CD4-positive, alpha-beta T cell treated with Interleukin-4 for 1 hour (primary cell): ENCODE measurements at regions not wholly inside any gene's neighbourhood (a gene's known extent, or its start where the extent isn't known, plus 50 kb on each side); places are given as distances from the start of the nearest gene placed in this dataset.

Experiments
- DNase-seq, 2 donors: peaks; one replicate each; pipeline ENCODE4 v3.0.0-alpha.2; 2020 to 2022

DNA sequence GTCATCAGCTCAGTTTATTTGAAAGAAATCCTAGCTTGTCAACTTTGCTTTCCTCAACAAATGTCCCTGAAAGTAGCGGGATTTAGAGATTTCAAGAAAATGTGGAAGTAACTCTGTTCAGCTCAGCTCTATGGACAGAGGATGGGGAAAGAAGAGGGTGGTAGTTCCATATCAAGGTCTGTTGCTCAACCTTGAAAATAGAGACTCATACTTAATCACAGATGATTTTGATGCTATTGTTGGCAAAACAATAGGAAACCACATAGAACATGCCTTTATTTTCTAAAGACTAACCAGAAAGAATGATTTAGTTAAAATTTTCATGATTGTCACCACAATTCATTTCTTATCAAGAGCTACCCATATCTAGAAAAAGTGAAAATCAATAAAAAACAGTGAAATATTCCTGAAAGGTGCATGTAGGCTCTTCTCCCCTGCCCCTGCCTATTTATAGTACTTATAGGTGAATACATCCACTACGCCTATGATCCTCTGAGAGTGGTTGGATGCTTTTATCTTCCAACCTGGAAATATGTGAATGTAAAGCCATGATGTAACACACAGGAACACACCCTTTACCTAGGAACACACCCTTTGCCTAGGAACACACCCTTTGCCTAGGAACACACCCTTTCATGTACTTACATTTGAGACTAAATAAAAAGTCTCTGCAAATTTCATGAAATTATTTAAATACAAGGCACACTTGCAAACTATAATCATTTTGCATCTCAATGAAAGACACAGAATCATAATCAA is 65.8 kb downstream of the ETAA1 start:
- no peak for DNase-seq

DNA sequence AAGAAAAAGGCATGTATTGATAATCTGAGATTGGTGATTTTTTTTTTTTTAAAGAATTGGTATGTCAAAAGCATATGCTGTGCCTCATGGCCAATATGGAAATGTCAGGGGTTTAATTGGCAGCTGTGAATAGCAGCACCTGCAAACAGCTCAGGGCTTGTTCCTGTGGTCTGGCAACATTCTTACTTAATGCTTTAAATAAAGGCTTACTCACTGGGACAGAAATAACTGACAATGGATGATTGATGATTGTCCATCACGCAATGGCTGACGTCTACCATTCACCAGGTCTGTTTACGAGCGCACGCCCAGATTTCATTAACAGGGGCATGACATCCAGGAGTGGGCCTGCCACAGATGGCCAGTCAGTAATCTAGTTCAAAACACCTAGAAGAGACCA is 66.7 kb downstream of the ETAA1 start:
- DNase-seq = no peak

DNA sequence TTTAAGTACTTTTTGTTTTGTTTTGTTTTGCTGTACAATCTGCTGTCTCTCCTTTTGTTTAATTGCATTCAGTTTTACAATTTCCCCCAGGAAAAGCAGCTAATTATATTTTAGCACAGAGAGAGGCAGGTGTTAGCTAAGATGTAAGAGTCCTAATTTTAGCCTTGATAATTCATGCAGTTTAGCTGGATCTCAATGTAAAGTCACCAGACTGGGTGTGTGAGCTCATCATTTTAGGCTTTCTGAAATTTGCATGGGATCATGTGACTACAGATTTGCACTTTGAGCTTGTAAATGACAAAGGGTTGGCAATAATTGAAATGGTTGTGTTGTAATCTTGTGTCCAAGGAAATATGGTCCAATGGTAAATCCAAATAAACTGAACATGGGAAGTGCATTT is 68.5 kb downstream of the ETAA1 start:
- no peak for DNase-seq

DNA sequence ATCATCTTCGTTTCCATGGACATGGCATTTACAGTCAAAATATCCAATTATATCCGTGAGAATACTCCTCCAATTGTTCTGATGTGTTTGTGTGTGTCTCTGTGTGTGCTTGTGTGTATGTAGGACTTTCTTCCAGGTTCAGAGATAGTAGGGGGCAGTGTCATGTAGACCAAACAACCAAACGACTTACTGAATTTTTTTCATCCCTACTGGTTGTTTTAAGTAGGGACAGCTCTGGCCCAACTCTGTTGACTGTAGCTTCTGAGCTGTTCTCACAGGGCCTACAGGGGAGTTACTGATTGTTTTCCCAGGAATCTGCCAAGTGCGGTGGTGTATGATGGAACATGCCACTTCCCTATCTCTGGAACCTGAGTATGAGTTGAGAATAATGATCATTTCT is 69.6 kb downstream of the ETAA1 start:
- no peak for DNase-seq

DNA sequence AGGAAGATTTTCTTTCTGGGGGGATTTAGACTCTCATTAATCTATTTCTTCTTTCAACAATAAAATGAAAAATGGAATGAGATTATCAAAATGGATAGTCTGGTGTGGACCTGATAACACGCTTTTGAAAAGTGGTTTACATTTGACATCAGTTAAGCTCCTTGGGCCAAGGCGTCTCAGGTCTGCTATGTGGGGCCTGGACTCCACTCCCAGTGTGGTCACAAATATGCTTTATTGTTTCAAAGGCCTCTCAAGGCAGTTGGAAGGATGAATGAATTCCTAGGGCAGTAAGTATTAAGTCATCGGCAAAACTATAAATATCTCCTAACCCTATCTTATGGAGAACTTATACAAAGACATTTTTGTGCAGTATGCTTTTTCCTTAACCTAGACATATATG is 74.5 kb downstream of the ETAA1 start:
- DNase-seq = no peak

DNA sequence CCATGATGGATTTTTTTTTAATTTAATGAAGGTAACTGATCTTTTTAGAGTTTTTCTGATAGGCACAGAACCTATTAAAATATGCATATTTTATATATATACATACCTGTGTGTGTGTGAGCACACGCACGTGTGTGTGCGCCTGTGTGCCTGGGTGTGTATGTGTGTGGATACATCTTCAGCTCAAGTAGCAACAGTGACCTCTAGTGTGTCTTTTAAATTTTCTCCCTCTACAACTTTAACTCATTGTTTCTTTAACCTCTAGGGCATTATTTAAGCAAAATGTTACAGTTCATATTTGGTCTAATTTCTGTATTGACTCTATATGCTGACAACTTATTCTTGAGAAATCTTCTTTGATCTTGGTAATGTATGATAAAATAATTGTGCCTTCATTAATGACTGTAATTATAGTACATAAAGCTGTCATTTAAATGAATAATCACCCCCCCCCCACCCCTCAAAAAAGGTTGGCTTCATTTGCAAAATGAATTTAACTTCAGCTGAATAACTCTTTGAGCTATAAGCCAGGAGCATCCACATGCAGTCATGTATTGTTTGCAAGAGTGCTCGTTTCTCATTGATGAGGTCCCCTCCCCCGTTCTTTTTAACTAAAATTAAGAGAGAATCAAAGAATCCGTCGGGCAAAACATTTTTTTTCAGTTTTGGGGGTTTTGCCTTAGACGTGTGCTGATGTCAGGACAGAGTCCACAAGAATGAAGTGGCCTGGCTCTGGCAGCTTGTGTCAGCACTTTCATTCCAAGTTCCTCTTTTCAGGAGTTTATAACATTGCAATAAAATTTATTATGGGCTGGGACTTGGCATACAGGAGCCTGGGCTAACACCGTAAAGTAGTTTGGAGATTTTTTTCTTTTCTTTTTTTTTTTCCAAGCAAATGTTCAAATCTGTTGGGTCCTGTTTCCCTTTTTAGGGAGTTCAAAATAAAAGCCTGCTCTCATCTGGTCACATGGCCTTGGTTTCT is 80.0 kb downstream of the ETAA1 start:
- DNase-seq = peak in 1 of 2 donors; percentile 1

DNA sequence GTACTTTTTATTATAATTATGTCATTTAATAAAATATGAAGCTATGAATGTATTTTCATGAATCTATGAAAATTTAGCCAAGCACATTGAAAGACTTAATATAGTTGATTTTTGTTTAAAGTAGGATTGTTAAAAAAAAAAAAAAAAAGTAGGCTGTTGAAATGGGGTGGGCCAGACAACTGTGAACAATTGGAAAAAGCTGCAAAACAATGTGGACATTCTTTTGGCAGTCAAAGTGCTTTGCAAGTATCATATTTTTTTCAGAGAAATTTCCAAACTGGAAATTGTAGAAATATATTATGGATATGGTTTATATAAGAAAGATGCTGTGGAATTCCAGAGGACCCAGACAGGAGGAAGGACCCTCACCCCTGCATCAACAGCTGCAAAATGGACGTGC is 82.1 kb downstream of the ETAA1 start:
- no peak for DNase-seq

DNA sequence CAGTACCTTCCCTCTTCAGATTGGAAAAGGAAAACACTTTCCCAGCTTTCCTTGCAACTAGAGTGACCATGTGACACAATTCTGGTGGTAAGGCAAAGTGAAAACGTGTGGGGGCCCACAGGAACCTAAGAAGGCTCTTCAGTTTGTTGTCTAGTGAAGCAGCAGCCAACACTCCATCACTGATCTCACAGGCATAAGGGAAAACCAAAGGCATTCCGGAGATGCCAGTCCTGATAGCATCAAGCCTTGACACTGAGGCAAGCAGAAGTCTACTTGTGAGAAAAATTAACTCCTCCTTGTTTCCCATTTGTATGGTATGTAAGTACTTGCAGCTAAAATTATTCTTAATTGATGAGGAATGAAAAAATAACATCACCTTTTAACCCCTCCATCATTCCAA is 88.3 kb downstream of the ETAA1 start:
- no peak for DNase-seq

DNA sequence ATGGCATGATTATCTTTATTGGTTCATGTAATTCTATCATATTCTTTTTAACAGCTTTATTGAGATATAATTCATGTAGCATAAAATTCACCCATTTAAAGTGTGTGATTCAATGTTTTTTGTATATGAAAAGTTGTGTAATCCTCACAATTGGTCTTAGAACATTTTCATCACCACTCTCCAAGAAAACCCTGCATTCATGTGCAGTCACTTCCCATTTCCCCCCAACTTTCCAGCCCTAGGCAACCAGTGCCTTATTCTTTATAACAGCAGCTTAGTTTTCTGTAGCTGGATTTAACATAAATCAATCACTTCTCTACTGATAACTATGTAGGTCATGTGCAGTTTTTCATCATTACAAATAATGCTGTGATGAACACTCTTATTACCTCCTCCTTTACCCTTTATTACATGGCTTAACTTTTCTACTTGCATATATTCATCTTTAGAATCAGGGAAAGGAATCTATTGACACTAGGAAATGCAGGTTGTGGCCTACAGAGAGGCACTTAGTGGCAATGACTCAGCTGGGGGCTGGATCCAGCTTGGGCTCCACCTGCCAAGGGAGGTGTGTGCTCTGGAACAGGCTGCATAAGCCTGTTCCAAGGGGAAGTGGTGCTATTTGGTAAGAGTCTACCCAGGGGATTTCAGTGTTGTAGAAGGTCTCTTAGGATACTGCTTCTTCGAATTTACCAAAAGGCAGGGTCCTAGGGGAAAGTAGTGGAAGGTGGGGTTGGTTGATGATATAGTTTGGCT is 89.1 kb downstream of the ETAA1 start:
- no peak for DNase-seq

DNA sequence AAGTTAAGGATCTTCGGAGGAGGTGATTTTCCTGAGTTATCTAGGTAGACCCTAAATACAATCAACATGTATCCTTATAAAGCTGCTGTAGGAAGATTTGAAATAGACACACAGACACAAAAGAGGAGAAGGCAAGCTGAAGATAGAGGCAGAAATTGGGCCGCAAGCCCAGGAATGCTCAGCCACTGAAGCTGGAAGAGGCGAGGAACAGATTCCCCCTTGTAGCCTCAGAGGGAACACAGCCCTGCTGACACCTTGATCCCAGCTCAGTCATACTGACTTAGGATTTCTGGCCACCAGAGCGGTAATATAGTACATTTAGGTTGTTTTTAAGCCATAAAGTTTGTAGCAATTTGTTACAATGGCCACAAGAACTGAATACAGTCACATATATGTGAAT is 90.9 kb downstream of the ETAA1 start:
- DNase-seq = no peak

DNA sequence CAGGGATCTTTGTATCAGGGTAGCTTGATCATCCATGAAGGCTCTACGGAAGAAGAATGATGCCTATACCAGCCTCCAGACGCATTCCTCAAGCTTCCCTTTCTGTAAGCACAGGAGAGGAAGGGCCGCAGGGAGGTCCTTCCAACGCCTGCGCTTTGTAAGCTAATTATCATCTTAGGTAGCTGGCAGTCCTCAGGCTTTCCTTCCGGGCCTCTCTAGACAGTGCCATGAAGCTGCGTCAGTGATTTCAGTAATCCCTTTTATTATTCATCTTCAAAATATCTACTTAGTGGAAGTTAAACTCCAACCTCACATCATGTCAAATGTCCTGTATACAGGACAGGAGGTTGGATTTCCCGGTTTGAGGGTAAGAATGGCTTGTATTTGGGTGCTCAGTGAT is 92.3 kb downstream of the ETAA1 start:
- DNase-seq = no peak

DNA sequence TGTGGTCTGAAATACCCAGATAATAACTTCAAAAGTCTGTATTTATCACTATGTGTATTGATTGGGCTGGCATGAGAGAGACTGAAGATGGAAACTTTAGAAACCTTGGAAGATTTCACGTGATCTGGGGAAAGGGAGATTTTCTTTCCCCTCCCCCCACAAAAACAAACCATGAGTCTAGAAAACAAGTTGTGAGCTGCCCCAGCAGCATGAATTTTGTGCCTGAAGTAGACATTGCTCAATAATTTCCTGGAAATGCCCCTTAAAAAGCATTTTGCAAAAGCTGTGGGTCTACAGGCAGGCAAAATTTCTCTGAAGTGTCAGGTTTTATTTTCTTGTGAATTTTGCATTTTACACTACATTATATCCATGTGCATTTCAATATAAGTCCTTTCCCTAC is 101.8 kb downstream of the ETAA1 start:
- no peak for DNase-seq

DNA sequence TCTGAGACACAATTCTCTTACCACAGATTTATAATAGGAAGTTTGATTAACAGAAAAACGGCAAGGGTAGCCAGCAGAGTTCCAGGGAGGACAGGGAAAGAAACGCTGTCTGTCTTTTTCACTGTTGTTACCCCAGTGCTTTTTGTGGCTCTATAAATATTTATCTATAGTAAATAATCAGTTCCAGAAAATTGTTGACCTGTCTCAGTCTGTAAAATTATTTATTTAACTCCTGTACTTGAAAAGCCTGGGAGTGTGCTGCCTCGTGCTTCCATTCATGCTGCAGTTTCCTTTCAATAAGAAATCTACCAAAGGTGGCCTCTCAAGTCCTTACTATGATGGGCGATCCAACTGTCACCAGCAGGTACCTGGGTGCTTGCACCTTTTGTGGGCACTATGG is 102.9 kb downstream of the ETAA1 start:
- DNase-seq = no peak

DNA sequence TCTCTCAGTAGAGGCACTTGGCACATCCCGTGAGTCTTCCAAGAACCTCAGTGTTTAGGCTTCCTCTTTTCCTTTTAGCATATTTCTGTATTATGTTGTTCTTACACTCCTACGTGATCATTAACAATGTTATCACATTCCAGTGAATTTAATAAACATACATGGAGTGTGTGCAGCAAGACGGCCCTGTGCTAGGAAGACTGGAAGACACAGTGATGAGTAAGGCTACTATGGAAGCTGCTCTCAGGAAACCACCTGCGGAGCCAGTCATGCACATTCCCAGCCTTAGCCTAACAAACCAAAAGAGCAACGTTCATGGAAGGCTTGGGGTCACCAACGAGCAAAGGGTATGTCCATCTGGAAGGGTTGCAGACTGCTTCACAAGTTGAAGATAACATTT is 103.4 kb downstream of the ETAA1 start:
- no peak for DNase-seq

DNA sequence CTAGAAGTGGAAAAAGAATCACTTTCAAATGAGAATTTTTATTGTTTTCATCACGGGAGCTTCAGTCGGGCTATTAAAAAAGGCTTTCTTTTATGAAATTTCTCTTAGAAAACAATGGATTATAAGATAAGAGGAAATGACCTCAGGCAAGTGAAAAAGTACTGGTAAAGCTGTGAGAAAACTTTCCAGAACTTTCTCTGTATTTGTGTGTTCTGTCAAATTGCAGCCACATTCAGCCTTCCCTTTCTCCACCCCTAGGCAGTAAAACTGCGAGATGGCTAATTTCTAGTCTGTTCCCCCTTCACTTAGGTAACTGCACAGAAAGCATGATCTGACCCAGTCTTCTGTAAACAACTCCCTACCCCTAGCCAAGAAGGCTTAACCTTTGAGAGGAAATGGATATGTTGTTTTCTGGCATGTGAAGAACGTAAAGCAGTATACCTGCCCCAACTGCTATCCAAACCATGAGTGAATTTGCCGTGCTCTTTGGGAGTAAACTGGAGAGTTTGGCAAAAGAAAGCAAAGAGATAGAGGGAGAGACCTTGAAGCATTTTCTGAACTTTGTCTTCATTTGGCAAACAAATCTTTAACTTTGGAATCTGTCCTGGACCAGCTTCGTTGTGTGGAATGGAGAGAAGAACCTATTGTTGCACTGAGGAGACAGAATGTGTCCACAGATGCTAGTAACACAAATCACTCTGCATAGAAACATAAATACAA is 105.4 kb downstream of the ETAA1 start:
- no peak for DNase-seq

DNA sequence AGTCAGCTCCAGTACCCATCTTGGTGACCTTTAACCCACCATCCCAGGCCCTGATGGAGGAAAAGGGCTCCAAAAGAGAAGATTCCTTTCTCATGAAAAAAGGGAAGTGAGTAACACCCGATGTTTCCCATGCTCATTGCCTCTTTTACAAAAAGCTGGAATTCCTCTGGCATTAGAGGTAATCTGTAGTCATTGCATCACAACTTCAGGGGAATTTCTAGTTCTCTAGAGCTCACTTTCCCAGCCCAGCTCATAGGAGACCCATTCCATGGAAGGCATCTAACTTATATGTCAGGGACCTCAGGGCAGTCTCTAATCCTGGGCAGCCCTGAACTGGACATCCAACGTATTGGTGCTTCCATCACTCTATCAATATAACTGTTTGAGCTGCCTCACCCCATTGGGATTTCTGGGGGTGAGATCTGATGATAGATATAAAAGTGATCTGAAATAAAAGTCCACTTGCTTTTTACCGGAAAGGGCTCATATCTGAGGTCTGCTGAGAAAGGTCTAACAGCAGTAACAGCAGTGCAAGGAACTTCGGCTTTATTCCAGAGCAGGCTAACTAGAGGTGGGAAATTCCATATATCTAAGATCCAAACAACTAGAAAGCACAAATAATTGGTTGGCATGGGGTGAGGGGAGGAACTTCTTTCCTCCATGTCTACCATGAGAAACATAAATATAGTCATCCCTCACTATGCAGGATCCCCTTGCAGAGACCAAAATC is 106.1 kb downstream of the ETAA1 start:
- no peak for DNase-seq

DNA sequence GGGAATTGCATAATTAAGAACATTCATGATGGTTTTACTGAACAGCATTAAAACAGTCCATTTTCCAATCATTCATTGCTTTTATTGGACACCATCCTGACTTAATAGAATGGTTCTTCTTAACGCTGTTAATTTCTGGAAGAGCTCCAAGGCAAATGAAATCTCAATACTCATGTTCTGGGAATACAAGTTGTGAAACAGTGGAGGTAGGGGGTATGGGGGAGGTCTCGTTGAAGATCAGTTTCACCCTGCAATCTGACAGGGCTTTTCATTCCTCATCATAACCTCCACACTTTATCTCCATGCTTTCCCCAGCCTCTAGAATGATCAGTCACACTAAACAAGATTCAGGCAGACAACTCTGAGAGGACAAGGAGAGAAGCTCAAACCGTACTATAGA is 113.6 kb downstream of the ETAA1 start:
- DNase-seq = no peak

DNA sequence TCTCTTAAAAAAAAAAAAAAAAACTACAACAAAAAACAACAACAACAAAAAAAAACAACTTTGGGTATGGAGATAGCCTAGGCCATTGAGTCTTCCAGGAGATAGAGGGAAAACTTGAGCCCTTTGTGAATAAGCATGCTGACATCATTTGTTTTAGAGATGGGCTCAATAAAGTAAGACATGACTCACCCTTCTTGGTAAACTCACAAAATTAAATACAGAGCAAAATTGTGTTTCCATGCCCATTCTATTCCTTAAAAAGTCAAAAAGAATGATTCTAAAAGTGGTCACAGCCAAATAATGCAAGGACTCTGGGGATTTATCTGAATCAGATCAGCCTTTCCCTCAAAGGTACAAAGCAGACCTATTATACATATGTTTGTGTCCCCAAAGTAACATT is 117.4 kb downstream of the ETAA1 start:
- DNase-seq = no peak

DNA sequence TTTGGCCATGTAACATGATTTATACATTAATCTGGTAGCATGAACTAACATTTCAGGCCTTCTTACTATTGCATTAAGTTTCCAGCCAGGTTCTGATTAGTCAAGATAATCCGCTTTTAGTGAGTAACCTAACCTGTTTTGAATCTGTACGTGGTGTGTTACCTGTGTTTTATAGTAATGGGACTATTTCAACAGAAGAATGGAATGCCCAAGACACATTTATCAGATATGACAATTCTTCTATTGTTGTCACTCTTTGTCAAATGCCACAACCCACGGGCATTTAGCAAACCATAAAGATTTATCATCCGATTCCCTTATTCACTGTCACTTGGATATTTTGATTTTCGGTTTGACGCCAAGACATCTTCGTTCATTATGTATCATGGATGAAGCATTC is 117.9 kb downstream of the ETAA1 start:
- DNase-seq = no peak

DNA sequence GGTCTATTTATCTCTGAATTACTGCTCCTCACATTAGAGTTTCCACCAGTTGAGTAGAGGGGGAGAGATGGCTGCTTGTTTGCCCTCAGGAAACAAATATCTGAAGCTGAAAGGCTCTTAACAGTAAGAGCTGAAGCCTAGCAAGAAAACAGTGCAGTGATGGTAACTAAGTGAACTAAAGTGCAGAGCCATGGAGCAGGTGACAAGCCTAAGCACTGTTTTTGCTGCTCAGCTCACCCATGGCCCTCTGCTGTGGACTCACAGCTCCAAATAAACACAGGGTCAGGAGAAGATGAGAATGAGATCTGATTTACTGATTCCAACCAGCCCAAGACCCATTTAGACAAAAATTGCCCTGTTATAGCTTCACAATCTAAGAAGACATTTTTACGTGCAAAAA is 118.4 kb downstream of the ETAA1 start:
- no peak for DNase-seq

DNA sequence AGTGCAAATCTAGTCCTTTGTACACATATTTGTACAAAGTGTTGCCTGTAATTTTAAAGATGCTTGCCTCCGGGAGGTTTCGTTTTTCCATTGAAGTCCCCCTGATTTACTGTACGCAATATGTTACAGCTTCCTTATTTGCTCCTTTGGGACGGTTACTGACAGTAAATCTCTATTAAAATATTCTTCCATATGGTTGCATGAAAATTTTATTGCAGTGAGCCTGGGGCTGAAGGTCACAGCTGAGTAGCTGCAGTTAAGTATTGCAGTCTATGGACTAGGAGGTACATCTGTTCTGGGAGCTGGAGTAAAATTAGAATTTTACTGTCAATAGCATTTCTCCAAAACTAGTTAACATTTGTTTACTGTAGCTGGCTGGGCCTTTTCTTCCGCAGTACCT is 119.2 kb downstream of the ETAA1 start:
- DNase-seq = no peak

DNA sequence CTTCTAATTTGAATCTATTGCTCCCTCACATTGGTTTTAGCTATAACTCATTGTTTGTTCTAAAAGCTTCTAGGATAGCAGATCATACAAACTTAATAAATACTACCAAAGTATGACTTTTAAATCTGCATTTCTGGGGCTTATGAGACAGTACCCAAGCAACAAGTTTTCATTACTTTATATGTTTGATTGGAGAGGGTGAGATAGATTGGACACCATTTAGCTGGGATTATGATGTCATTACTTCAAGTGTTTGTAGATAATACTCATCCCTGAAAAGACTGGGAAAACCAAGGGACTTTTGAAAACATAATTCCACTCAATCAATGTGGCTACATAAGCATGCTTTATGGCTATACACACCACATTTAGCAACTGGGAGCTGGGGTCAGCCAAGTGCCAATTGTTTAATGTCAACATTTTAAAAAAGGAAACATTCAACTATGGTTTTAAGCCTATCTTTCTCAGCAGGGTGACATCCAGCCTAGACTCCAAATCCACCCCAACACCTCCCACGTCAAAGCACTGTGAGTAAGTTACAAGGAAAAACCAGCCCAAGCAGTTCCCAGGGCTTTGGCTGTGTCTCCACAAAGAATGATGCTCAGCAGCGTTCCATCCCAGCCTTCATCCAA is 119.9 kb downstream of the ETAA1 start:
- DNase-seq = no peak
